ENCODE measurements at regions not wholly inside any gene's neighbourhood (a gene's known extent, or its start where the extent isn't known, plus 50 kb on each side); places are given as distances from the start of the nearest gene placed in this dataset.

DNA sequence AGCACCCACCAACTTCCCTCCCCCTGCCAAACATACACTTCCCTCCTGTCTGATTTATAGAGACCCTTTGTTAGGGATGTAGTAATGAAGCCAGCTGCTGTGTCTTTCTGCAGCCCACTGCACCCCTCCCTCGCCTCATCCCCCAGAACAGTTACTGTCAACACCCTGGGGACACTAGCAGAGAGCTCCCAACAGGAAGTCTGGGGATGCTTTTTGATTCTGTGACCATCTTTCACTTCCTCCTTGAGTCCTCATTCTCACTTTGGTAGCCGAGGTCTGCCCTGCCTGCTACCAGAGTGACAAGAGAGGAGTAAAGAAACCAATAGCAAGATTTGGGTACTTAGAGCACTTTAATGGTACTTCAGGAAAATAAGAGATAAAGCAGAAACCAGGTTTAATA is 201.6 kb downstream of the SATB1 start:
- no peak for DNase-seq
- no peak for TF ChIP-seq CTCF (conservative IDR thresholded peaks at IDR 0.05)
- Mint-ChIP-seq H3K27ac (no peak overlapping the region), H3K27me3 (ENCODE audit: insufficient read depth) (no peaks in the 10 kb centered on the region), H3K4me3 (no peak overlapping the region), H3K9me3 (no peaks in the 10 kb centered on the region), H3K4me1 (peaks cover 34% of the 10 kb centered on the region), H3K36me3 (ENCODE audit: low read depth) (peaks cover 2% of the 10 kb centered on the region)
- Histone ChIP-seq H3K9ac (ENCODE audit: extremely low read depth, low read length, poor library complexity, severe bottlenecking) (no peak overlapping the region), H3K36me3 (ENCODE audit: control insufficient read depth, insufficient read depth, low read length) (no peaks in the 10 kb centered on the region), H3K4me3 (ENCODE audit: low read length) (no peak overlapping the region), H3K4me1 (ENCODE audit: control insufficient read depth, insufficient read depth, low read length) (peaks cover 6% of the 10 kb centered on the region), H3K27ac (ENCODE audit: low read depth, low read length) (no peak overlapping the region), H3K9me3 (ENCODE audit: control insufficient read depth, low read length) (no peaks in the 10 kb centered on the region), H3K27me3 (ENCODE audit: control insufficient read depth, insufficient read depth, low read length, poor library complexity, severe bottlenecking) (no peaks in the 10 kb centered on the region)
- 70 to 92% methylated on average over 2 of the region's 2 CpGs for WGBS, 2 experiments (ENCODE audit: insufficient coverage in 1 of 2, insufficient read length in 1 of 2)

DNA sequence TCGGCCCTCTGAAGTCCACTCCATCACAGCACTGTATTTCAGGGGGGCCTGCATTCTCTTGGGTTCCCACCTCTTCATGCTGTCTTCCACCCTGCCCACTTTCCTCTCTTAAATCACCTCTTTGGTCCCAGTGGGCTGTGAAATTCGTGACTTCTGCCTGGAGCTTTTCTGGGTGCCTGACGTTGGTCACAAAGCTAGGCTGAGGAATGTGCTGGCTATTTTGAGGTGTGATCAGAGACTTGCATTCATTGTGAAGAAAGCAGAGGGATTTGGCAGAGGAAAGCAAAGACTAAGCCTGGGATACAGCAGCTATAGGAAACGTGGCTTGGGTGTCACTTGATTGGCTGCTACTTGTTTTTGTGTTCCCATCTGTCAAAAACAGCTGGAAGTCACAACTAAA is 202.5 kb downstream of the SATB1 start:
- Histone ChIP-seq H3K4me1 (ENCODE audit: control insufficient read depth, insufficient read depth, low read length) (peaks cover 6% of the 10 kb centered on the region), H3K9ac (ENCODE audit: extremely low read depth, low read length, poor library complexity, severe bottlenecking) (no peak overlapping the region), H3K27ac (ENCODE audit: low read depth, low read length) (no peak overlapping the region), H3K4me3 (ENCODE audit: low read length) (no peak overlapping the region), H3K36me3 (ENCODE audit: control insufficient read depth, insufficient read depth, low read length) (no peaks in the 10 kb centered on the region), H3K27me3 (ENCODE audit: control insufficient read depth, insufficient read depth, low read length, poor library complexity, severe bottlenecking) (no peaks in the 10 kb centered on the region), H3K9me3 (ENCODE audit: control insufficient read depth, low read length) (no peaks in the 10 kb centered on the region)
- Mint-ChIP-seq H3K4me3 (no peak overlapping the region), H3K4me1 (peaks cover 30% of the 10 kb centered on the region), H3K27me3 (ENCODE audit: insufficient read depth) (no peaks in the 10 kb centered on the region), H3K36me3 (ENCODE audit: low read depth) (peaks cover 2% of the 10 kb centered on the region), H3K27ac (peak overlapping the region; percentile 77), H3K9me3 (no peaks in the 10 kb centered on the region)
- peak; percentile 69 for DNase-seq
- WGBS, 2 experiments (ENCODE audit: insufficient coverage in 1 of 2, insufficient read length in 1 of 2) = 0 to 53% methylated on average over 1 to 4 of the region's 4 CpGs
- TF ChIP-seq CTCF (conservative IDR thresholded peaks at IDR 0.05) = no peak

- WGBS, 2 experiments (ENCODE audit: insufficient coverage in 1 of 2, insufficient read length in 1 of 2) = 92 to 96% methylated on average over 3 to 6 of the region's 7 CpGs
- no peak overlapping the region for H3K27ac ChIP-seq (ENCODE audit: low read depth, low read length)
- no peaks in the 10 kb centered on the region for H3K27me3 ChIP-seq (ENCODE audit: control insufficient read depth, insufficient read depth, low read length, poor library complexity, severe bottlenecking)
- Mint-ChIP-seq H3K36me3 (ENCODE audit: low read depth) (peaks cover 4% of the 10 kb centered on the region), H3K4me1 (peaks cover 16% of the 10 kb centered on the region), H3K27me3 (ENCODE audit: insufficient read depth) (no peaks in the 10 kb centered on the region), H3K4me3 (no peak overlapping the region), H3K27ac (no peak overlapping the region), H3K9me3 (no peaks in the 10 kb centered on the region)
- H3K9me3 ChIP-seq (ENCODE audit: control insufficient read depth, low read length) = no peaks in the 10 kb centered on the region
- no peaks in the 10 kb centered on the region for H3K36me3 ChIP-seq (ENCODE audit: control insufficient read depth, insufficient read depth, low read length)
- no peak for TF ChIP-seq CTCF (conservative IDR thresholded peaks at IDR 0.05)
- no peak overlapping the region for H3K4me3 ChIP-seq (ENCODE audit: low read length)
- H3K4me1 ChIP-seq (ENCODE audit: control insufficient read depth, insufficient read depth, low read length) = peaks cover under 1% of the 10 kb centered on the region
- H3K9ac ChIP-seq (ENCODE audit: extremely low read depth, low read length, poor library complexity, severe bottlenecking) = no peak overlapping the region
- DNase-seq = no peak
Observed at GRCh38 chr3:18217507-18218174, 207.5 kb downstream of the SATB1 start.

Data from endodermal cell (in vitro differentiated cells).